KBM-7 (cell line): ENCODE measurements at regions not wholly inside any gene's neighbourhood (a gene's known extent, or its start where the extent isn't known, plus 50 kb on each side); places are given as distances from the start of the nearest gene placed in this dataset.
"Not testable (repeated sequence)": the region's sequence is repeated elsewhere in the genome, so short reads cannot be mapped to it uniquely, and the experiment has no call there.

Experiments
- DNase-seq: peaks from one replicate; pipeline ENCODE4 v3.0.0-alpha.2; 2015
- in situ Hi-C: fragments of 300-500 bp; cut with MboI; formaldehyde crosslinking; loops from 2 replicates; pipeline ENCODE4 v1.14.3; 2020; ENCODE audit warnings: low sequenced_read_pairs, low pct_unique_long_range_greater_than_20kb, mixed read lengths

DNA sequence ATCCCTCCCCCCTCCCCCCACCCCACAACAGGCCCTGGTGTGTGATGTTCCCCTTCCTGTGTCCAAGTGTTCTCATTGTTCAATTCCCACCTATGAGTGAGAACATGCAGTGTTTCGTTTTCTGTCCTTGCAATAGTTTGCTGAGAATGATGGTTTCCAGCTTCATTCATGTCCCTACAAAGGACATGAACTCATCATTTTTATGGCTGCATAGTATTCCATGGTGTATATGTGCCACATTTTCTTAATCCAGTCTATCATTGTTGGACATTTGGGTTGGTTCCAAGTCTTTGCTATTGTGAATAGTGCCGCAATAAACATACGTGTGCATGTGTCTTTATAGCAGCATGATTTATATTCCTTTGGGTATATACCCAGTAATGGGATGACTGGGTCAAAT, 69.9 kb upstream of the GOLGA8B start:
- in situ Hi-C loops, DNase-seq: not testable (repeated sequence)

DNA sequence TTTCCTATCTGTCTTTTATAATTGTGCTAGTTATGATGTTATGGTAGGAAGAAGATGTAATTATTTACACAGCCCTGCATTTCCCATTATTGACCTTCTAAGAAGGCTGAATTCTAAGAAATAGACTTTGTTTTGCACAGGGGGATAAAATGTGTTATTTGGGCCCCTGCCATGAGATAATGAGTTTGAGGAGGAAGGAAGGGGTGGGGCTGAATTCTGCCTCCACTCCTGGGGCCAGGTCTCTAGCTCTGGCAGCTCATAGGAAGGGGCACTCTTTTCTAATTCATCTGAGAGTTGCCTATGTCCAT, 69.2 kb upstream of the GOLGA8B start:
- peak; percentile 76 for DNase-seq
- in situ Hi-C loops, result no loop called here

DNA sequence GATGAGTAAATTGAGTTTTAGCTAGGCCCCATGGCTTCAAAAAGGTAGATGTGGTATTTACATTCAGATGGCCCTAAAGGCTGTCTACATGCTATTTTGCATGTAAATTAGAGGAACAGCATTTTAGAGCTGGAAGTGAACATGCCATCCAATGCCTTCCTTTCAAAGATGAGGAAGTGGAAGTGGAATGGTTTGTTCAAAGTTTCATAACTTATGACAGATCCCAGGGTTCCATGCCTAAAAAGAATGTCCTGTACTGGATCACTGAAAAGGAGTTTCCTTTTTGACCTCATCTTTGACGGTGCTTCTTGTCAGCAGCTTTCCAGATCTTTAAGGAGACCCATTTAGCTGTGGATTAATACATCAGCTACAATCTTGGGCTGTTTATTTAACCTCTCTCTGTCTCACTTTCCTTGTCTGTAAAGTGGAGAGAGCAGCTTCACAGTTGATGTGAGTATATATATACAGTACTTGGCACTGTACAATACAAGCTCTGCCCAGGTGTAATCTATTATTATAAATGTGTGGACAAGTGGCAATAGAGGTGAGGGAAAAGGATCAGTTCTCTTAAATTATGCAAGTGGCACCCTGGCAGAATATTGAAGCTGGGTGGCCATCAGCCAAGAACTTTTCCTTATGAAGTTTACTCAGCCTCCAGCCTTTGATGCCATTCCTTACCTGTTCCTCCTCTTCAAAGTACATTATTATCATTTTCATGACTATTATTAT, 68.7 kb upstream of the GOLGA8B start:
- in situ Hi-C loops, result no loop called here

DNA sequence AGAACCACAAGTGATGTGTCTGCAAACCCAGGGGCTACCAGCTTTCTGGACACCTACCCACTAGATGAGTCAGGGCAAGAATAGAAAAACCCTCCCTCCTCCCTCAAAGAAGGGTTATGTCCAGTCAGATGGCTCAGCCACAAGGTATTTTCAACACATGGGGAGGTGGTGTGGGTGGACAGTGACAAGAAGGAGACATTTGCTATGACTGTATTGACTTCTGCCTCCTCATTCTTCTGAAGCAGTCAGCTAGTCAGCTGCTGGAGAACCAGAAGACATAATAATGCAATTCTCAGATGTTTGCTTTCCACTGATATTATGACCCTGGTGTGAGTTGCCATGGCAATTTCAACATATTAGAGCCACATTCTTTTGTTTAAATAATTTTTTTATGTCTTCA, 66.7 kb upstream of the GOLGA8B start:
- in situ Hi-C loops, result no loop called here
- no peak for DNase-seq

More for the DNA sequence above, 68.7 kb upstream of the GOLGA8B start:
- peak; percentile 49 for DNase-seq

DNA sequence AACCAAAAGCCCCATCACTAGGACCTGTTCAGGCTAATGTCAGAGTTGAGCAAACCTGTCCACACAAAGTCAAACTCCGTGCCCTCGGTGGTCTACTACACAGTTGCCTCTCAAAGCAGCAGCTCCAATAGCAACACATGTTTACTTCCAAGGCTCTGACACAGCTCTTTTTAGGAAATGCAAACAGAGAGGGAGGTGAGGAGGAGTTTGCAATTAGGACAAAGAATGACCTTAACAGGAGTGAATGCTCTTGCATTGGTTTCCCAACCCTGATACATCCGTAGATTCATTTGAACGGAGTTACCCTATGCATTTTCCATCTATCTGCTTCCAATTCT, 64.8 kb upstream of the GOLGA8B start:
- in situ Hi-C loops, result no loop called here
- no peak for DNase-seq

DNA sequence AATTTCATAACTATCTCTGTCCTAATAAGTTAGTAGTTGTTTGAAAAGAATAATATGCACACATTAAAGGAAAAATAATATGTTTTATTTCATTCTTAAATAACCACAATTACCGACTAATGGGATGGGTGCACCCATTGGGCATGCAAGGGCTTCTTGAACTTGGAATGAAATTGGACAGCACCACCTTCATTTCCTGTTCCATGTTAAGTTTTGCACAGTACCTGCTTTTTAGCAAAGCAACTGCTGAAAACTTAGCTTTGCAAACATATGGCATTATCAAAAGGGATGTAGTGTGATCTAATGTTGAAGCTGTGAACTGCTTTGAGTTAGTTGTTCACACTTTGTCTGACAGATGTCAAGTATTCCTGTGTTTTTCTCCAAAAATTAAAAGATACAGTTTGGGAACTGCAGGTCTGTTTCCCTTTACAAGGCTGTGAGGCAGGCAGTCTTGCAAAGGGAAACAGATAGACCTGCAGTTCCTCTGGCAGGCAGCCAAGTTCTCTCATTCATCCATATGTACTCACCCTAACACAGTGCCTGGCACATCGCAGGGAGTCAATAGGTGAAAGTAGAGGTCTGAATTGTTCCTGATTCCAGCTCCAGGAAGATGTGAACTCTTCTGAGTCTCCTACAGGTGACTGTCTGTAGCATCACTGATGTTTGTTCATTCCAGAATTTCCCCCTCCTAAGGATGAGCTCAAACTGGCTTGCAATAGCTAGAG, 64.3 kb upstream of the GOLGA8B start:
- peak; percentile 46 for DNase-seq
- in situ Hi-C loops, result no loop called here

DNA sequence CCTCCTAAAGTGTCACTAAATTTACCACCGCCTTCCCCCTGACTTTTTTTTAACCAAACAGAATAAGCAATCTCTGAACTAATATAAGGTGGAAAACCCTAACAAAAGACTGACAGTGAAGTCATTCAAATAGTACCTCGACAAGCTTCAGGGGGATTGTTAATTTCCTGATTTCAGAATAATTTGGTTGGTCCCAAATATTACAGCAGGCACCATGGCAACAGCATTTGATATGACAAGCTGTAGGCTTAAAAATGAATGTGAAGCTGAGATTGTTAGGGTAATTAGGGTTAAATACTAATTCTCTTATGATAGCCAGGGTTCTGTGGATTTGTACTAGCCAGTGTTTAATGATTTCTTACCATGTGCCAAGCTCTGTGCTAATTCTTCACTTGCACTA, 63.5 kb upstream of the GOLGA8B start:
- in situ Hi-C loops, result no loop called here

DNA sequence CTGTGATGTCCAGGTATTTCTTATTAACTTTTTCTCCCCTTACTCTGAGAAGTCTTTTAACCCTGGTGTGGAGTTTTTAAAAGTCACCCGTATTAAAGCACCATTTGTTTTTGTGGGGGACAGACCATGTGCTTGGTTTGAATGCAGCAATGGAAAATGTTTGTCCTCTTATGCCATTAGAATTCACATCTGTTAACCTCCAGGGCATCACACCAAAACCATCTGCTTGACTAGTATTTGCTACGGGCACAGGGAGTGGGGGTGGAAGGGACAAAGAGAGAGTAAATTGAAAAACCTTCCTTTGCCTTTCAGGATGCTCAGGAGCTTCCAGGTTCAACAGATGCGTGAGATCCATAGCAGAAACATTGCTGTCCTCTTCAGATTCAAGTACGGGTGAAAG, 61.4 kb upstream of the GOLGA8B start:
- in situ Hi-C loops, result no loop called here
- DNase-seq, result no peak

More for the DNA sequence above, 63.5 kb upstream of the GOLGA8B start:
- no peak for DNase-seq

DNA sequence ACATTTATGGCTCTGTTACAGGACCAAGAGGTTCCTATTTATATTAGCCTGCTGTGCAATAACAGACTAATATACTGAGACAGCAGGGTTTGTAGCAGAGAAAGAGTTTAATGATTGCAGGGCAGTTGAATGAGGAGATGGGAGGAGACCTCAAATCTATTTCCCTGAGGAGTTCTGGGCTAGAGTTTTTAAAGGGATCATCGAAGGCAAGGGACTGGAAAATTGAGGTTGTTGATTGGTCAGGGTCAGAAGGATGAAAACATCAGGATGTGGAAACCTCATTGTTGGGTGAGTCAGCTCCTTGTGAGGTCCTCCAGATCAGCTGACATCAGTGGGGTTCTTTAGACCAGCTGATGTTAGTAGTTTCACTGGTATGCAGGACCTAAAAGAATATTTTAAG, 60.6 kb upstream of the GOLGA8B start:
- in situ Hi-C loops, result no loop called here
- no peak for DNase-seq

DNA sequence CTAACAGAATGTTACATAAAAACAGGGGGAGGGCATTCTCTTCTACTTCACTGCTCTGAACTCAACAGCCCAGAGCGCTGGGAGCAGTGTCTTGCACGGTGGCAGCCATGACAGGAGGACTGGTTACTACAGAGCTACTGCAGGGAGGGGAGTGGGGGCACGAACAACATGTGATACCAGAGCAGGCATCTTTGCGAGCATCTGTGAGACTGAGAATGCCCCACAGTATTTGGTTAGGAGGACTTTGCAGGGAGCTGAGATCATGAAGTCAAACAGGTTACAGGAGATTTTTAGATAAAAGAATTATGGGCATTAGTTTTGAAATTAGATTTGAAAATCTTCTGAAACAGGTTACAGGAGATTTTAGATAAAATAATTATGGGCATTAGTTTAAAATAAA, 58.8 kb upstream of the GOLGA8B start:
- in situ Hi-C loops, result no loop called here
- DNase-seq, result no peak

DNA sequence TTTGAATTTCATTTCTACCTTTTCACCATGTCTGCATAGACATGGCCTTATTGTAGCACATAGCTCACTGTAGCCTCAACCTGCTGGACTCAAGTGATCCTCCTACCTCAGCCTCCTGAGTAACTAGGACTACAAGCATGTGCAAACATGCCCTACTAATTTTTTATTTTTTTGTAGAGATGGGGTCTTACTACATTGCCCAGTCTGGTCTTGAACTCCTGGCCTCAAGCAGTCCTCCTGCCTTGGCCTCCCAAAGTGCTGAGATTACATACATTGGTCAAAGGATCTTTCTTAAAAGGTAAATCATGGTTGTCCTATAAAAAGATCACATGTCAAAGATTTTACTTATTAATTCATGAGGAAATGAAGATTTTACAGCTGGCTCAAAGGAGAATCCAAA, 57.2 kb upstream of the GOLGA8B start:
- in situ Hi-C loops, result no loop called here

DNA sequence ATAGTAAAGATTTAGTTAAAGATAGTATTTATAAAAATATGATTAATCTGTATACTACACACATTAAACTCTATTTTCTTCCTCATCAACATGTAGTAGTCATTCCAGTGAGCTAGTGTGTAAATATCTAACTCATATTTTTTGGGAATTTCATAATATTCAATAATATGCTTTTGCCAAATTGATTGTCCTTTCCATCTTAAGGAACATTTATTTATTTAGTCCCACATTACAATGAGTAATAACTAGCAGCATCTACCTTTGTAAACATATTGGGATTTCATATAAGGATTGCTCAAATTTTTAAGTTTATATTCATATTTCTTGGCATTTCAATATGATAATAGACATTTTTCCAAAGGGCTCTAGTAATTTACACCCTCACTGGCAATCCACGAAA, 53.9 kb upstream of the GOLGA8B start:
- in situ Hi-C loops, result no loop called here
- DNase-seq, result no peak

More for the DNA sequence above, 57.2 kb upstream of the GOLGA8B start:
- no peak for DNase-seq

DNA sequence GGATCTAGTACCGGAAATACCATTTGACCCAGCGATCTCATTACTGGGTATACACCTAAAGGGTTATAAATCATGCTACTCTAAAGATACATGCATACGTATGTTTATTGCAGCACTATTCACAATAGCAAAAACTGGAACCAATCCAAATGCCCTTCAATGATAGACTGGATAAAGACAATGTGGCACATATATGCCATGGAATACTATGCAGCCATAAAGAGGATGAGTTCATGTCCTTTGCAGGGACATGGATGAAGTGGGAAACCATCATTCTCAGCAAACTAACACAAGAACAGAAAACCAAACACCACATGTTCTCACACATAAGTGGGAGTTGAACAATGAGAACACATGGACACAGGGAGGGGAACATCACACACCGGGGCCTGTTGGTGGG, 50.2 kb upstream of the GOLGA8B start:
- in situ Hi-C loops, DNase-seq: not testable (repeated sequence)
